LNCAP (cell line): ENCODE measurements at regions not wholly inside any gene's neighbourhood (a gene's known extent, or its start where the extent isn't known, plus 50 kb on each side); places are given as distances from the start of the nearest gene placed in this dataset.

Experiments used
- CTCF ChIP-seq: fragments of 450-650 bp; IDR thresholded peaks from 2 replicates; pipeline ENCODE4 v1.5.1; 2017; ENCODE audit warnings: mild to moderate bottlenecking

DNA sequence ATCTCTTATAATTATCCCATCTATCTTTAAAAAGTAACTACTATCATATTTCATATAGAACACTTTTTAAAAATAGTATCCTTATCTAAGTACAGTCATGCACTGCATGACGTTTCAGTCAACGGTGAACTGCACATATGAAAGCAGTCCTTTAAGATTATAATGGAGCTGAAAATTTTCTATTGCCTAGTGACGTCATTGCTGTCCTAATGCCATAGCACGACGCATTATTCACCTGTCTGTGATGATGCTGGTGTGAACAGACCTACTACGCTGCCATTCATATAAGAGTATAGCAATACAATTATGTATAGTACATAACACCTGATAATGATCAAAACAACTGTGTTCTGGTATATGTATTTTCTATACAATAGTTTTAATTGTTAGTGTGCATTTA, 225.0 kb downstream of the SOX2 start:
- no peak for TF ChIP-seq CTCF

DNA sequence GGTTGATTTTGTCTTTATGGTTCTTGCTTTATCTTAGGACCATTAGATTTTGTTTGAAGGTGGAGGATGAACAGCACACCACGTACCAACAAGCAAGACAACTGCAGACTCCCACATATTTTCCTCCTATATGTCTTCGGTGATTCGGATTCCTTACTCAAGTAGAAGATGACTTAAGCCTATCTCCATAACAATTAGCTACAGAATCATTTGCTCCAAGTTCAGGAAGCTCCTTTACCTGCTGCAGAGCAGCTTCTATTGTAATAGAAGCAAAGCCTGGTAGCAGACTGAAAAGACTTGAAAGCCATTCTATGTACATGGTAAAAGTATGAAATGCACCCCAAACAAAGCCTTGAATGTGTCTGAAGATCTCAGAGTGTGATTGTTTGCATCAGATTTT, 229.0 kb downstream of the SOX2 start:
- TF ChIP-seq CTCF = no peak

- no peak for TF ChIP-seq CTCF
Measured at GRCh38 chr3:181941250-181941649, 229.5 kb downstream of the SOX2 start.

DNA sequence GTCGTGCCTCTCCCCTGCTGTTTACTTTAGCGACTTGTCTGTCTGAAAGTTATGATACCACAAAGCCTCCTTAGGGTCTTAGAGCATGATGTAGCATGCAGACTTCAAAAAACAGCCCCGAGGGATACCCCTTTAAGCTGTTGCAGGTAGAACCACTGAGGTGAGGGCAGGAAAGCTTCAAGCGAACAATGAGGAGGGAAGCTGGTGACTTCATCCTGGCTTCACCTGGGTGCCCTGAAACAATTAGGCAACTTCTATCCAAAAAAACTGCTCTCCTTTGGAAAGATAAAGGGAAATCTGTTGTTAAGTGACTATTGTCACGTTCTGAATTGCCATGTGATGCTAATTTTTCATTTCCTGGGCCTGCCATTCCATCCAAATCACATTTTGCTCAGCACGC, 231.6 kb downstream of the SOX2 start:
- no peak for TF ChIP-seq CTCF

DNA sequence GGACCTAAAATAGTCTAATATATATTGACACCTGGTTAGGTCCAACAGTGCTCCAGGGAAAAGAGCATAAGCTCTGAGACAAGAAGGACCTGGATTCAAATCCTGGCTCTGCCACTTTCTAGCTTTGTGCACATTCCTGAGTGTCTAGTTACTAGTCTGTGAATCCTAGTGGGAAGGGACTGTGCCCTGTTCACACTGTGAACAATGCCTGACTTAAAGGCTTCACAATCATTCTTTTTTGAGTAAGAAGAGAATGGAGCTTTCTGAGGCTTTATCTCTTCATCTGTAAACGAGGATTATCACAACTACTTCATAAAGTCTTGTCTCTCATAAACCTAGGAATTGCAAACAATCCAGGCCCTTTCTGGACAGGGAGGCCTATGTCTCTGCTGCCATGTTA, 235.9 kb downstream of the SOX2 start:
- no peak for TF ChIP-seq CTCF

GRCh38 chr3:181948286-181948685, 236.6 kb downstream of the SOX2 start:
- peak; percentile 47 for TF ChIP-seq CTCF

DNA sequence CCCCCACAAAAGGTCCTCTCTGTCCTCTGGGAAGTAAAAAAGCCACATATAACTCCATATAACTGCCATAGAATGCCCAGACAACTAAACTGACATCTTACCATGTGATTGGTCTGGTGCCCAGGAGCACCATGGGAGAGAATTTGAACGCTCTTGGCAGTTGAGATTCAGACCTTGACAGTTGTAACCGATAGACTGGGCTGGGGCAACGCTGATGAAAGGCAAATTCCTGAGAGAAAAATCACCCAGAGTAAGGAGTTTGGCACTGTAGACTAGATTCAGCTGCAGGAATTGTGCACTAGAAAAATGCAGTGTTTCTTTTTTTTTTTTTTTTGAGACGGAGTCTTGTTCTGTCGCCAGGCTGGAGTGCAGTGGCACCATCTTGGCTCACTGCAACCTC, 240.5 kb downstream of the SOX2 start:
- no peak for TF ChIP-seq CTCF

GRCh38 chr3:181952929-181953328, 241.2 kb downstream of the SOX2 start:
- TF ChIP-seq CTCF = no peak
